ENCODE measurements at regions not wholly inside any gene's neighbourhood (a gene's known extent, or its start where the extent isn't known, plus 50 kb on each side); places are given as distances from the start of the nearest gene placed in this dataset.

GRCh38 chr5:43855452-43855851 is 252.5 kb downstream of the NNT start:
- H3K36me3 ChIP-seq (ENCODE audit: insufficient read depth, low read length) = no peaks in the 10 kb centered on the region
- H2AFZ ChIP-seq (ENCODE audit: low read depth, low read length) = no peak overlapping the region
- no peaks in the 10 kb centered on the region for H3K27me3 ChIP-seq (ENCODE audit: insufficient read depth, low read depth, low read length)
- H3K27ac ChIP-seq (ENCODE audit: low read length) = no peak overlapping the region
- no peak overlapping the region for H3K4me2 ChIP-seq (ENCODE audit: low read length)
- no peaks in the 10 kb centered on the region for H3K9me3 ChIP-seq (ENCODE audit: low read length)
- no peak overlapping the region for H3K4me3 ChIP-seq (ENCODE audit: low read length)
- TF ChIP-seq EP300 (conservative IDR thresholded peaks at IDR 0.05; ENCODE audit: poor library complexity, severe bottlenecking) (no peak), REST (IDR thresholded peaks at IDR 0.05; ENCODE audit: borderline replicate concordance) (peak; percentile 33)
- H3F3A ChIP-seq (ENCODE audit: insufficient read depth, low read length, poor library complexity, severe bottlenecking) = no peaks in the 10 kb centered on the region
- no peaks in the 10 kb centered on the region for H4K20me1 ChIP-seq (ENCODE audit: insufficient read depth)
- no peaks in the 10 kb centered on the region for H3K9me2 ChIP-seq (ENCODE audit: insufficient read depth, low read length)
- H3K9ac ChIP-seq (ENCODE audit: low read length) = no peak overlapping the region
- no peaks in the 10 kb centered on the region for H3K79me2 ChIP-seq (replicated peaks; ENCODE audit: insufficient read depth, low read length)

- H4K20me1 ChIP-seq (ENCODE audit: insufficient read depth) = no peaks in the 10 kb centered on the region
- no peaks in the 10 kb centered on the region for H3K79me2 ChIP-seq (replicated peaks; ENCODE audit: insufficient read depth, low read length)
- no peaks in the 10 kb centered on the region for H3K27me3 ChIP-seq (ENCODE audit: insufficient read depth, low read depth, low read length)
- no peaks in the 10 kb centered on the region for H3K9me2 ChIP-seq (ENCODE audit: insufficient read depth, low read length)
- H3K4me2 ChIP-seq (ENCODE audit: low read length) = no peak overlapping the region
- H2AFZ ChIP-seq (ENCODE audit: low read depth, low read length) = no peak overlapping the region
- TF ChIP-seq MXI1 (conservative IDR thresholded peaks at IDR 0.05; ENCODE audit: poor library complexity, severe bottlenecking) (no peak), EP300 (conservative IDR thresholded peaks at IDR 0.05; ENCODE audit: poor library complexity, severe bottlenecking) (no peak), EZH2 (IDR thresholded peaks at IDR 0.05; ENCODE audit: borderline replicate concordance, insufficient read depth, low read length, poor library complexity, severe bottlenecking) (no peak), REST (IDR thresholded peaks at IDR 0.05; ENCODE audit: borderline replicate concordance) (no peak), TAF1 (IDR thresholded peaks at IDR 0.05; ENCODE audit: low read depth) (no peak)
- no peaks in the 10 kb centered on the region for H3K9me3 ChIP-seq (ENCODE audit: low read length)
- H3K4me3 ChIP-seq (ENCODE audit: low read length) = no peak overlapping the region
- H3F3A ChIP-seq (ENCODE audit: insufficient read depth, low read length, poor library complexity, severe bottlenecking) = no peaks in the 10 kb centered on the region
- no peaks in the 10 kb centered on the region for H3K36me3 ChIP-seq (ENCODE audit: insufficient read depth, low read length)
- no peak overlapping the region for H3K27ac ChIP-seq (ENCODE audit: low read length)
- no peak overlapping the region for H3K9ac ChIP-seq (ENCODE audit: low read length)
Measured at GRCh38 chr5:43854697-43855292, 251.8 kb downstream of the NNT start.

- no peaks in the 10 kb centered on the region for H3F3A ChIP-seq (ENCODE audit: insufficient read depth, low read length, poor library complexity, severe bottlenecking)
- no peaks in the 10 kb centered on the region for H3K27me3 ChIP-seq (ENCODE audit: insufficient read depth, low read depth, low read length)
- no peak overlapping the region for H3K4me3 ChIP-seq (ENCODE audit: low read length)
Measured at GRCh38 chr5:43852279-43852678, 249.3 kb downstream of the NNT start.

More at GRCh38 chr5:43852279-43852678, 249.3 kb downstream of the NNT start:
- no peak overlapping the region for H2AFZ ChIP-seq (ENCODE audit: low read depth, low read length)
- no peak overlapping the region for H3K4me2 ChIP-seq (ENCODE audit: low read length)
- no peaks in the 10 kb centered on the region for H3K9me3 ChIP-seq (ENCODE audit: low read length)
- H3K79me2 ChIP-seq (replicated peaks; ENCODE audit: insufficient read depth, low read length) = no peaks in the 10 kb centered on the region
- TF ChIP-seq RAD21 (conservative IDR thresholded peaks at IDR 0.05) (no peak), EP300 (conservative IDR thresholded peaks at IDR 0.05; ENCODE audit: poor library complexity, severe bottlenecking) (no peak), MXI1 (conservative IDR thresholded peaks at IDR 0.05; ENCODE audit: poor library complexity, severe bottlenecking) (no peak), SMC3 (conservative IDR thresholded peaks at IDR 0.05; ENCODE audit: poor library complexity) (no peak), TAF1 (IDR thresholded peaks at IDR 0.05; ENCODE audit: low read depth) (no peak), CTCF (IDR thresholded peaks at IDR 0.05; ENCODE audit: poor library complexity, severe bottlenecking) (no peak), REST (IDR thresholded peaks at IDR 0.05; ENCODE audit: borderline replicate concordance) (no peak)
- H3K9me2 ChIP-seq (ENCODE audit: insufficient read depth, low read length) = no peaks in the 10 kb centered on the region
- no peaks in the 10 kb centered on the region for H4K20me1 ChIP-seq (ENCODE audit: insufficient read depth)
- H3K36me3 ChIP-seq (ENCODE audit: insufficient read depth, low read length) = no peaks in the 10 kb centered on the region
- H3K27ac ChIP-seq (ENCODE audit: low read length) = no peak overlapping the region
- H3K9ac ChIP-seq (ENCODE audit: low read length) = no peak overlapping the region

Data from neural cell (in vitro differentiated cells).